ENCODE measurements at regions not wholly inside any gene's neighbourhood (a gene's known extent, or its start where the extent isn't known, plus 50 kb on each side); places are given as distances from the start of the nearest gene placed in this dataset.
A peak's percentile ranks its signal among the peaks of the same experiment; 100 is the strongest.
"Not testable (repeated sequence)": the region's sequence is repeated elsewhere in the genome, so short reads cannot be mapped to it uniquely, and the experiment has no call there.

GRCh38 chr13:81393721-81394120 lies 1052.8 kb upstream of the SPRY2 start:
- Histone ChIP-seq H3K36me3 (ENCODE audit: control insufficient read depth, insufficient read depth, low read length) (no peaks in the 10 kb centered on the region), H3K27ac (ENCODE audit: low read length) (peak overlapping the region; percentile 21), H3K9me3 (ENCODE audit: control insufficient read depth, low read depth, low read length) (peaks cover 3% of the 10 kb centered on the region), H3K4me3 (ENCODE audit: low read length) (no peak overlapping the region), H3K4me1 (ENCODE audit: control insufficient read depth, insufficient read depth, low read length) (peaks cover 21% of the 10 kb centered on the region), H3K27me3 (ENCODE audit: control insufficient read depth, insufficient read depth, low read length) (no peaks in the 10 kb centered on the region)
- 20% methylated on average over 1 of the region's 1 CpG for WGBS (ENCODE audit: insufficient coverage, low lambda C conversion rate)
- peak; percentile 3 to 59 for DNase-seq

- DNase-seq = no peak
- Histone ChIP-seq H3K4me1 (ENCODE audit: control insufficient read depth, insufficient read depth, low read length) (peaks cover 21% of the 10 kb centered on the region), H3K27ac (ENCODE audit: low read length) (no peak overlapping the region), H3K27me3 (ENCODE audit: control insufficient read depth, insufficient read depth, low read length) (no peaks in the 10 kb centered on the region), H3K4me3 (ENCODE audit: low read length) (no peak overlapping the region), H3K36me3 (ENCODE audit: control insufficient read depth, insufficient read depth, low read length) (no peaks in the 10 kb centered on the region), H3K9me3 (ENCODE audit: control insufficient read depth, low read depth, low read length) (peaks cover 3% of the 10 kb centered on the region)
- WGBS (ENCODE audit: insufficient coverage, low lambda C conversion rate) = 19% methylated on average over 3 of the region's 3 CpGs
Measured at GRCh38 chr13:81393110-81393509, 1052.2 kb upstream of the SPRY2 start.

DNA sequence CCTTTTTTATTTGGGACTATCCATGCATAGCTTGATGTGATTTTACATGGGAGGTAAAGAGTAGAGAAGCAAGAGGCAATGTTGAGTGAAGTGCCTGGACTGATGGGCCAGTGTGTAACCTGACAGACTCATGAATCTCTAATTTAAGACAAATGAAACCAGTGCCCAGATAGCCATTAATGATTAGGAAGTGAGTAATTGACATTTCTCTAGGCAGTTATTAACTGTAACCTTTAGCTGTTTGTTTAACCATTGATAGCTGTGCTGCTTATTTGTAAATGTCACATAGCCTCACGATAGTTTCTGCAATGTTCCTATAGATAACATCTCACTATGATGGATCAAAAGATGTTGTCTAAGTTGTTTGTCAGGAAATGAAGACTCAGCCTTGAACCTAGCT lies 1047.5 kb upstream of the SPRY2 start:
- no peak for DNase-seq
- no CpG with 5 or more reads among the region's 1 CpG for WGBS (ENCODE audit: insufficient coverage, low lambda C conversion rate)
- H3K9me3 ChIP-seq (ENCODE audit: control insufficient read depth, low read depth, low read length) = no peaks in the 10 kb centered on the region

GRCh38 chr13:81383444-81383843 lies 1042.5 kb upstream of the SPRY2 start:
- Histone ChIP-seq H3K4me3 (ENCODE audit: low read length) (no peak overlapping the region), H3K27me3 (ENCODE audit: control insufficient read depth, insufficient read depth, low read length) (no peaks in the 10 kb centered on the region), H3K27ac (ENCODE audit: low read length) (no peak overlapping the region), H3K36me3 (ENCODE audit: control insufficient read depth, insufficient read depth, low read length) (no peaks in the 10 kb centered on the region), H3K9me3 (ENCODE audit: control insufficient read depth, low read depth, low read length) (no peaks in the 10 kb centered on the region), H3K4me1 (ENCODE audit: control insufficient read depth, insufficient read depth, low read length) (no peaks in the 10 kb centered on the region)
- no CpG with 5 or more reads among the region's 5 CpGs for WGBS (ENCODE audit: insufficient coverage, low lambda C conversion rate)
- DNase-seq = no peak

More for the DNA sequence above, 1047.5 kb upstream of the SPRY2 start:
- no peak overlapping the region for H3K27ac ChIP-seq (ENCODE audit: low read length)
- peaks cover 2% of the 10 kb centered on the region for H3K4me1 ChIP-seq (ENCODE audit: control insufficient read depth, insufficient read depth, low read length)
- no peaks in the 10 kb centered on the region for H3K36me3 ChIP-seq (ENCODE audit: control insufficient read depth, insufficient read depth, low read length)
- H3K4me3 ChIP-seq (ENCODE audit: low read length) = no peak overlapping the region
- no peaks in the 10 kb centered on the region for H3K27me3 ChIP-seq (ENCODE audit: control insufficient read depth, insufficient read depth, low read length)

- no peaks in the 10 kb centered on the region for H3K4me1 ChIP-seq (ENCODE audit: control insufficient read depth, insufficient read depth, low read length)
- no CpG with 5 or more reads among the region's 1 CpG for WGBS (ENCODE audit: insufficient coverage, low lambda C conversion rate)
- no peak for DNase-seq
Measured at GRCh38 chr13:81382246-81382645, 1041.3 kb upstream of the SPRY2 start.

GRCh38 chr13:81381560-81381959 lies 1040.6 kb upstream of the SPRY2 start:
- no peak for DNase-seq
- Histone ChIP-seq H3K4me1 (ENCODE audit: control insufficient read depth, insufficient read depth, low read length) (no peaks in the 10 kb centered on the region), H3K4me3 (ENCODE audit: low read length) (no peak overlapping the region), H3K27me3 (ENCODE audit: control insufficient read depth, insufficient read depth, low read length) (no peaks in the 10 kb centered on the region), H3K36me3 (ENCODE audit: control insufficient read depth, insufficient read depth, low read length) (no peaks in the 10 kb centered on the region), H3K9me3 (ENCODE audit: control insufficient read depth, low read depth, low read length) (no peaks in the 10 kb centered on the region), H3K27ac (ENCODE audit: low read length) (no peak overlapping the region)
- WGBS (ENCODE audit: insufficient coverage, low lambda C conversion rate) = 29% methylated on average over 1 of the region's 1 CpG

More at GRCh38 chr13:81382246-81382645, 1041.3 kb upstream of the SPRY2 start:
- no peaks in the 10 kb centered on the region for H3K36me3 ChIP-seq (ENCODE audit: control insufficient read depth, insufficient read depth, low read length)
- no peak overlapping the region for H3K27ac ChIP-seq (ENCODE audit: low read length)
- no peaks in the 10 kb centered on the region for H3K27me3 ChIP-seq (ENCODE audit: control insufficient read depth, insufficient read depth, low read length)
- H3K4me3 ChIP-seq (ENCODE audit: low read length) = no peak overlapping the region
- no peaks in the 10 kb centered on the region for H3K9me3 ChIP-seq (ENCODE audit: control insufficient read depth, low read depth, low read length)

GRCh38 chr13:81379183-81379582 lies 1038.3 kb upstream of the SPRY2 start:
- Histone ChIP-seq H3K4me3 (ENCODE audit: low read length) (no peak overlapping the region), H3K27ac (ENCODE audit: low read length) (no peak overlapping the region), H3K9me3 (ENCODE audit: control insufficient read depth, low read depth, low read length) (no peaks in the 10 kb centered on the region), H3K27me3 (ENCODE audit: control insufficient read depth, insufficient read depth, low read length) (no peaks in the 10 kb centered on the region), H3K36me3 (ENCODE audit: control insufficient read depth, insufficient read depth, low read length) (no peaks in the 10 kb centered on the region), H3K4me1 (ENCODE audit: control insufficient read depth, insufficient read depth, low read length) (peaks cover 6% of the 10 kb centered on the region)
- no peak for DNase-seq

- Histone ChIP-seq H3K27ac (ENCODE audit: low read length) (no peak overlapping the region), H3K27me3 (ENCODE audit: control insufficient read depth, insufficient read depth, low read length) (no peaks in the 10 kb centered on the region), H3K9me3 (ENCODE audit: control insufficient read depth, low read depth, low read length) (no peaks in the 10 kb centered on the region), H3K4me3 (ENCODE audit: low read length) (no peak overlapping the region), H3K36me3 (ENCODE audit: control insufficient read depth, insufficient read depth, low read length) (no peaks in the 10 kb centered on the region), H3K4me1 (ENCODE audit: control insufficient read depth, insufficient read depth, low read length) (peaks cover 6% of the 10 kb centered on the region)
- 78% methylated on average over 1 of the region's 1 CpG for WGBS (ENCODE audit: insufficient coverage, low lambda C conversion rate)
- no peak for DNase-seq
Measured at GRCh38 chr13:81377921-81378320, 1037.0 kb upstream of the SPRY2 start.

DNA sequence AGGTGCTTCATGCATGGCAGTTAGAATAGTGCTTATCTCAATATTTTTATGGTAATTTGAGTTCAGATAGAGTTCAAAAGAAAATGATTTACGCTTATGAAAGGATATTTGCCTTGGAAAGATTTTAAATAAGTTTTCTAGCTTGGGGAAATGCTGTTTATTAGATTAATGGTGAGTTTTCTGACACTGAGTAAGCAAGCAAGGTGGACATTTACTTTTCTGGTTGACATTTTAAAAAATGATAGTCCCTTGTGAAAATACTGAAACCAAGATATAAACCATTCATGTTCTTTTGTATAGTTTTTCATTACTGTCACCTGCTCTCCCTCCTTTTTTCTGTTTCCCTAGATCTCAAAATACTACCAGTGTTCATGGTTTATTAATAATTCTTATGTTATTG lies 1034.8 kb upstream of the SPRY2 start:
- H3K4me1 ChIP-seq (ENCODE audit: control insufficient read depth, insufficient read depth, low read length) = peaks cover 6% of the 10 kb centered on the region
- 30% methylated on average over 1 of the region's 1 CpG for WGBS (ENCODE audit: insufficient coverage, low lambda C conversion rate)
- DNase-seq = peak in 1 of 2 donors; percentile 22
- no peaks in the 10 kb centered on the region for H3K27me3 ChIP-seq (ENCODE audit: control insufficient read depth, insufficient read depth, low read length)
- no peaks in the 10 kb centered on the region for H3K36me3 ChIP-seq (ENCODE audit: control insufficient read depth, insufficient read depth, low read length)
- H3K9me3 ChIP-seq (ENCODE audit: control insufficient read depth, low read depth, low read length) = no peaks in the 10 kb centered on the region
- H3K4me3 ChIP-seq (ENCODE audit: low read length) = no peak overlapping the region
- H3K27ac ChIP-seq (ENCODE audit: low read length) = no peak overlapping the region

DNA sequence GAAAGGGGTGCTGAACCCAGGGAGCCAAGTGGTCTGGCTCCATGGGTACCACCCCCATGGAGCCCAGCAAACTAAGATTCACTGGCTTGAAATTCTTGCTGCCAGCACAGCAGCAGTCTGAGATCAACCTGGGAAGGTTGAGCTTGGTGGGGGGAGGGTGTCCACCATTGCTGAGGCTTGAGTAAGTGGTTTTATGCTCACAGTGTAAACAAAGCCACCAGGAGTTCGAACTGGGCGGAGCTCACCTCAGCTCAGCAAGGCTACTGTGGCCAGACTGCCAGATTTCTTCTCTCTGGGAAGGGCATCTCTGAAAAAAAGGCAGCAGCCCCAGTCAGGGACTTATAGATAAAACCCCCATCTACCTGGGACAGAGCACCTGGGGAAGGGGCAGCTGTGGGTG lies 1021.8 kb upstream of the SPRY2 start:
- H3K36me3 ChIP-seq (ENCODE audit: control insufficient read depth, insufficient read depth, low read length); H3K27me3 ChIP-seq (ENCODE audit: control insufficient read depth, insufficient read depth, low read length); H3K4me3 ChIP-seq (ENCODE audit: low read length); H3K27ac ChIP-seq (ENCODE audit: low read length); H3K4me1 ChIP-seq (ENCODE audit: control insufficient read depth, insufficient read depth, low read length); H3K9me3 ChIP-seq (ENCODE audit: control insufficient read depth, low read depth, low read length): not testable (repeated sequence)
- no CpG with 5 or more reads among the region's 2 CpGs for WGBS (ENCODE audit: insufficient coverage, low lambda C conversion rate)
- DNase-seq = peak; percentile 50 to 64

- Histone ChIP-seq H3K36me3 (ENCODE audit: control insufficient read depth, insufficient read depth, low read length) (no peaks in the 10 kb centered on the region), H3K27ac (ENCODE audit: low read length) (no peak overlapping the region), H3K4me1 (ENCODE audit: control insufficient read depth, insufficient read depth, low read length) (no peaks in the 10 kb centered on the region), H3K4me3 (ENCODE audit: low read length) (no peak overlapping the region), H3K9me3 (ENCODE audit: control insufficient read depth, low read depth, low read length) (no peaks in the 10 kb centered on the region), H3K27me3 (ENCODE audit: control insufficient read depth, insufficient read depth, low read length) (no peaks in the 10 kb centered on the region)
- WGBS (ENCODE audit: insufficient coverage, low lambda C conversion rate) = 88% methylated on average over 1 of the region's 1 CpG
- DNase-seq = no peak
Measured at GRCh38 chr13:81350056-81350455, 1009.1 kb upstream of the SPRY2 start.
